Tibial artery (tissue), 4 donors: ENCODE measurements at regions not wholly inside any gene's neighbourhood (a gene's known extent, or its start where the extent isn't known, plus 50 kb on each side); places are given as distances from the start of the nearest gene placed in this dataset.

Experiments
- DNase-seq, 2 donors: peaks; one replicate each; pipeline ENCODE4 v3.0.0-alpha.2; 2019
- H3K27ac ChIP-seq, 2 donors: fragments of 200-600 bp; sonication (generic) in 1 of 2; 1 replicate in 1 of 2; 2 replicates in 1 of 2; pipeline ENCODE4 v1.5.1; 2018 to 2019; ENCODE audit warnings: mild to moderate bottlenecking in 1 of 2
- H3K27me3 ChIP-seq, 2 donors: fragments of 200-600 bp; sonication (generic) in 1 of 2; one replicate each; pipeline versions ENCODE4 v1.5.1 to v1.6.0; 2016 to 2019
- H3K36me3 ChIP-seq, 3 donors: fragments of 200-600 bp; sonication (generic) in 2 of 3; one replicate each; pipeline ENCODE4 v1.5.1; 2016 to 2019; ENCODE audit warnings: mild to moderate bottlenecking in 2 of 3
- H3K4me1 ChIP-seq, 4 donors: fragments of 200-600 bp; sonication (generic) in 2 of 4; 1 replicate in 3 of 4; 2 replicates in 1 of 4; pipeline ENCODE4 v1.5.1; 2016 to 2019
- H3K4me3 ChIP-seq, 2 donors: fragments of 200-600 bp; sonication (generic) in 1 of 2; 1 replicate in 1 of 2; 2 replicates in 1 of 2; pipeline ENCODE4 v1.5.1; 2018 to 2019; ENCODE audit warnings: mild to moderate bottlenecking in 2 of 2
- H3K9me3 ChIP-seq, 3 donors: fragments of 200-600 bp; sonication (generic) in 1 of 3; one replicate each; pipeline ENCODE4 v1.5.1; 2016 to 2019
- CTCF ChIP-seq, 2 experiments: fragments of 200-600 bp in 1 of 2; fragments of 450-650 bp in 1 of 2; IDR thresholded peaks; one replicate each; pipeline ENCODE4 v1.5.1; 2017 to 2019; ENCODE audit warnings: antibody characterized with exemption in 2 of 2, mild to moderate bottlenecking in 1 of 2, moderate library complexity in 1 of 2
- intact Hi-C: fragments of 100-400 bp; cut with DNase I; formaldehyde crosslinking; loops from one replicate; pipeline ENCODE4 v1.15.0; 2023; ENCODE audit warnings: low total_unique reads

GRCh38 chr2:146997488-146997887, 847.3 kb upstream of the ACVR2A start:
- intact Hi-C loops = no loop called here
- Histone ChIP-seq H3K9me3 (no peaks in the 10 kb centered on the region), H3K36me3 (no peaks in the 10 kb centered on the region), H3K4me3 (no peak overlapping the region), H3K4me1 (no peaks in the 10 kb centered on the region), H3K27me3 (no peaks in the 10 kb centered on the region), H3K27ac (no peak overlapping the region)
- TF ChIP-seq CTCF (IDR thresholded peaks at IDR 0.05) = no peak
- DNase-seq = no peak

GRCh38 chr2:146994246-146994645, 850.6 kb upstream of the ACVR2A start:
- no peak for TF ChIP-seq CTCF (IDR thresholded peaks at IDR 0.05)
- no peaks in the 10 kb centered on the region for H3K27me3 ChIP-seq
- no peaks in the 10 kb centered on the region for H3K9me3 ChIP-seq
- H3K4me1 ChIP-seq = no peaks in the 10 kb centered on the region
- no peak overlapping the region for H3K4me3 ChIP-seq
- no peak for DNase-seq
- no peak overlapping the region for H3K27ac ChIP-seq
- intact Hi-C loops = no loop called here
- H3K36me3 ChIP-seq = no peaks in the 10 kb centered on the region

GRCh38 chr2:146992466-146992865, 852.4 kb upstream of the ACVR2A start:
- H3K36me3 ChIP-seq = no peaks in the 10 kb centered on the region
- H3K9me3 ChIP-seq = no peaks in the 10 kb centered on the region
- H3K4me3 ChIP-seq = no peak overlapping the region
- no peaks in the 10 kb centered on the region for H3K4me1 ChIP-seq
- no peaks in the 10 kb centered on the region for H3K27me3 ChIP-seq
- intact Hi-C loops = no loop called here
- no peak for DNase-seq
- no peak overlapping the region for H3K27ac ChIP-seq
- TF ChIP-seq CTCF (IDR thresholded peaks at IDR 0.05) = no peak

GRCh38 chr2:146992057-146992456, 852.8 kb upstream of the ACVR2A start:
- H3K9me3 ChIP-seq = no peaks in the 10 kb centered on the region
- no peak for TF ChIP-seq CTCF (IDR thresholded peaks at IDR 0.05)
- no peaks in the 10 kb centered on the region for H3K4me1 ChIP-seq
- no peak for DNase-seq
- intact Hi-C loops = no loop called here
- H3K36me3 ChIP-seq = no peaks in the 10 kb centered on the region
- no peaks in the 10 kb centered on the region for H3K27me3 ChIP-seq
- no peak overlapping the region for H3K4me3 ChIP-seq
- H3K27ac ChIP-seq = no peak overlapping the region

GRCh38 chr2:146990311-146991054, 854.3 kb upstream of the ACVR2A start:
- Histone ChIP-seq H3K9me3 (no peaks in the 10 kb centered on the region), H3K36me3 (no peaks in the 10 kb centered on the region), H3K27ac (no peak overlapping the region), H3K4me1 (no peaks in the 10 kb centered on the region), H3K4me3 (no peak overlapping the region), H3K27me3 (no peaks in the 10 kb centered on the region)
- intact Hi-C loops = no loop called here
- TF ChIP-seq CTCF (IDR thresholded peaks at IDR 0.05) = no peak
- no peak for DNase-seq

GRCh38 chr2:146989741-146990140, 855.1 kb upstream of the ACVR2A start:
- no peak for TF ChIP-seq CTCF (IDR thresholded peaks at IDR 0.05)
- DNase-seq = no peak
- no peaks in the 10 kb centered on the region for H3K9me3 ChIP-seq
- H3K36me3 ChIP-seq = no peaks in the 10 kb centered on the region
- H3K4me1 ChIP-seq = no peaks in the 10 kb centered on the region
- H3K27me3 ChIP-seq = no peaks in the 10 kb centered on the region
- intact Hi-C loops = no loop called here
- no peak overlapping the region for H3K27ac ChIP-seq
- no peak overlapping the region for H3K4me3 ChIP-seq
